B cell (primary cell): ENCODE measurements at regions not wholly inside any gene's neighbourhood (a gene's known extent, or its start where the extent isn't known, plus 50 kb on each side); places are given as distances from the start of the nearest gene placed in this dataset.

ENCODE experiments used
- CTCF ChIP-seq: fragments of 200-600 bp; IDR thresholded peaks from one replicate; pipeline ENCODE4 v1.8.0; 2022; ENCODE audit warnings: antibody characterized with exemption, mild to moderate bottlenecking
- EZH2 ChIP-seq: IDR thresholded peaks from 2 replicates; pipeline ENCODE4 v1.6.1; 2012; ENCODE audit warnings: borderline replicate concordance, low read depth, mild to moderate bottlenecking, moderate library complexity, low read length; ENCODE audit not compliant: insufficient read depth, poor library complexity, severe bottlenecking

GRCh38 chr6:87803791-87804190 is 101.8 kb upstream of the AKIRIN2 start:
- TF ChIP-seq CTCF = no peak
- TF ChIP-seq EZH2 = no peak
